HG03432 (cell line): ENCODE measurements at regions not wholly inside any gene's neighbourhood (a gene's known extent, or its start where the extent isn't known, plus 50 kb on each side); places are given as distances from the start of the nearest gene placed in this dataset.

Experiments
- ATAC-seq: cut with Tn5 transposase; IDR thresholded peaks from one replicate; pipeline ENCODE4 v1.9.1; 2021; ENCODE audit warnings: mild to moderate bottlenecking, moderate library complexity; ENCODE audit not compliant: unreplicated experiment

GRCh38 chr4:136458326-136458725, 1074.0 kb downstream of the PCDH18 start:
- ATAC-seq: no peak

- no peak for ATAC-seq
Measured at GRCh38 chr4:136457577-136457976, 1074.7 kb downstream of the PCDH18 start.

DNA sequence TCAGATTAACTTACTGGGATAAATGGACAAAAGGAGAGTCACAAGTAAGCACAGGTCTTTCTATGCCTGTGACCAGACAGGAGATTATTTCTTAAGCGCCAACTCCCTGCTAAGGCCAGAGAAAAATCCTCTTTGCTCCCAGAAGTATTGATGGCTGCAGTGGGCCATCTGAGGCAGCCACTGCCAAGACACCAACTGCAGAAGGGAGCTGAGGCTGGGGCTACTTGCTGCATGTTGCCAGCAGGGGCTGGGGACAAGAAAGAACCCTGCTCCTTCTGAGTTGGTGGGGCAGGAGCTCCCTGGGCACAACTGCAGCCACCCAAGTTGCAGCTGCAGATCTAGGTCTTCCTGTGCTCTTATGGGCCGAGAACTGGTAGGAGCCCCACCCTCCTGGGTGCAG, 1075.3 kb downstream of the PCDH18 start:
- no peak for ATAC-seq

- ATAC-seq: no peak
Measured at GRCh38 chr4:136443006-136443405, 1089.3 kb downstream of the PCDH18 start.

DNA sequence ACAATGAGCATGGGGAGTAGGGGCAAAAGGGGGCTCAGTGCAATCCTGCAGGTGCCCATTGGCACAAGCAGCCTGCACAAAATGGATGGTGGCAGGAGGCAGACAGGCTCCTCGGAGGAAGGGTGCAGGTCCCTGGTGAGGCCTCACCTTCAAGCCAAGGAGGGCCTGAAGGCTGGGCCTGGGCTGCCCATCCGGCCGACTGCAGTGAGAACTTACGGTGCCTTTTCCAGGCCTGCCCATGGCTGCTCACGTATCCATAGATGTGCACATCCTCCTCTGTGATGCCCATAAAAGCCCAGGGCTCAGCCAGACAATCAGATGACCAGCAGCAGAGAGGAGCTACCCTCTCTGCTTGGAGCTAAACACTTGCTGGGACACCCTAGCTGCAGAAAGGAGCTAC, 1089.8 kb downstream of the PCDH18 start:
- no peak for ATAC-seq

DNA sequence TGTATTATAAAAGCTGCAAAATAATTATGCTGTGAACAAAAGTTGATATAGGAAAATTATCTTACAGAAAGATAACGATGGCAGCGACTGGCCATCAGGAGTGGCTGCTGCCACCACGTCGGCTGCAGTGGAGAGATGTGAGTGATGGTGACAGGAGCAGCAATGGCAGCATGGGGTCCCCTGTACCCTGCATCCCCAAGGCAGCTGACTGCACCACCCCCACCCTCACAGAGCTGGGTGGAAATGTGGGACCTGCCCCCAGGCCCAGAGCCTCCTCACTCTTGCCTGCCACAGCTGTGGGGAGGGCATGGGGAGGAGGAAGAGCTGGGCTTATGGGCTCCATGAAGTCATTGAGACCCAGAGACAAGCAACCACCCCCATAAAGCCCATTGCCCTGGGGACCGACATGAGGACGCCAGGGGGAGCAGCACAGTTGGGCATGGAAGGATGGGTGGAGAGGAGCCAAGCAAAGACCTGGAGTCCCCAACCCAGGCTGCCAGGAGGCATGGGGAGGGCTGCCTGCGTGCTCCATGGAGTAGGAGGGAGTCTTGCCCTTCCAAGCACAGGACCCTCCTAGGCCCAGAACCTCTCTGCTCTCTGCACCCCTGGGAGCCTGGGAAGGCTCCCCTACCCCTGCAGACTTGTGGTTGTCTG, 1090.5 kb downstream of the PCDH18 start:
- ATAC-seq: no peak

DNA sequence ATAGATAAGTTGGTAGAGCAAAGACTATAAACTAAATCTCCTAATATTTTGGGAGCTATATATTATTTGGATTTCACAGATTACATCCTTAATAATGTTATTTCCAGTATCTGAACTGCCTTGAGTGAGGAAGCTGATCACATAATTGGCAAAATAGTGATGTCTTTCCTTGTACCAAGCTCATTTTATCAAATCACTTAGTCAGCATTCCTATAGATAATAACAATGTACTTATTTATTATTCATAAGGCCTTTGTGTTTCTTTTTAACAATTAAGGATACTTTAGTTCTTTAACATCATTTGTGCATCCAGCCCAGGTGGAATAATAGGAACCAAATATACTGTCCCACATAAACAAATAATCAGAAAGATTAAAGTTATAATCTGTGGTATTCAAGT, 1093.6 kb downstream of the PCDH18 start:
- ATAC-seq: no peak

GRCh38 chr4:136424052-136424451, 1108.2 kb downstream of the PCDH18 start:
- ATAC-seq: no peak

DNA sequence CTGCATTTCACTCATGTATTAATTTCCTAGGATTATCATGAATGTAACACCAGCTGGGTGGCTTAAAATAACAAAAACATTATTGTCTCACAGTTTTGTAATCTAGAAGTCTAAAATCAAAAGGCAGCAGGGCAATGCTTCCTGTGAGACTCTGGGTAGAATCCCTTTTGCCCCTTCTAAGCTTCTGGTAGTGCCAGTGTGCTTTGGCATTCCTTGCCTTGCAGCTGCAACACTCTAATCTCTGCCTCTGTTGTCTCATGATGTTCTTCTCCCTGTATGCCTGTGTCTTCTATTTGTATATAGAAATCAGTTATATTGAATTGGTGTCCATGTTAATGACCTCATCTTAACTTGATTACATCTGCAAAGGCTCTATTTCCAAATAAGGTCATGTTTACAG, 1117.3 kb downstream of the PCDH18 start:
- no peak for ATAC-seq

- no peak for ATAC-seq
Measured at GRCh38 chr4:136412708-136413107, 1119.6 kb downstream of the PCDH18 start.

GRCh38 chr4:136400829-136401228, 1131.5 kb downstream of the PCDH18 start:
- ATAC-seq: no peak

GRCh38 chr4:136395212-136395722, 1137.0 kb downstream of the PCDH18 start:
- ATAC-seq: no peak

- ATAC-seq: no peak
Measured at GRCh38 chr4:136392576-136392975, 1139.7 kb downstream of the PCDH18 start.

GRCh38 chr4:136390824-136391223, 1141.5 kb downstream of the PCDH18 start:
- ATAC-seq: no peak

DNA sequence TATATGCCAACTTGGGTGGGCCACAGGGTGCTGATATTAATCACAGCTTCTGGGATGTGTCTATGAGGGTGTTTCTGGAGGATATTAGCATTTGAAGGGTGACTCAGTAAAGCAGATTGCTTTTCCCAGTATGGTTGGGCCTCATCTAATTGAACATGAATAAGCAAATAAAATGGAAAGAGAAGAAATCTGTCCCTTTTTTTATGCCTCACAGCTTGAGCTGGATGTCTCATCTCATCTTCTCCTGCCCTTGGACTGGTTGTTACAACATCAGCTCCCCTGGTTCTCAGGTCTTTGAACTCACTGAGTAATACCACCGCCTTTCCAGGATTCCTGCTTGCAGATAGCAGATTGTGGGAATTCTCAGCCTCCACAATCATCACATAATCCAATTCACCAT, 1149.2 kb downstream of the PCDH18 start:
- ATAC-seq: no peak

DNA sequence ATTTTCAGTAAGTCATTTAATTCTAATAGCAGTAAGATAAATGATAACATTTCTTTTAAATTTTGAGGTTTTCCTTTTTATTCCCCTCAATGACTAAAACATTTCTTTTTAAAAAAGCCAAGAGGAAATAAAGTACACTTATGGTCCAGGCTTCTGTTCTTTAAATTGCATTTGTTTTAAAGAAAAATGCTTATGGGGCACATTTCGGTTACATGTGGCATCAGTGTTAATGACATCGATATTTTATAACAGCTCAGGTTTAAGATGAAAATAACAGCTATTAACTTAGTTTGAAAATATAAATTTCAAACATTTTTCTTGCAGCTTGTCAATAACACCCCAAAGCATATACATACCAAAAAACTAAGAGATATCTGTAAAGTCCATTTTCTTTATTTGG, 1161.1 kb downstream of the PCDH18 start:
- no peak for ATAC-seq

DNA sequence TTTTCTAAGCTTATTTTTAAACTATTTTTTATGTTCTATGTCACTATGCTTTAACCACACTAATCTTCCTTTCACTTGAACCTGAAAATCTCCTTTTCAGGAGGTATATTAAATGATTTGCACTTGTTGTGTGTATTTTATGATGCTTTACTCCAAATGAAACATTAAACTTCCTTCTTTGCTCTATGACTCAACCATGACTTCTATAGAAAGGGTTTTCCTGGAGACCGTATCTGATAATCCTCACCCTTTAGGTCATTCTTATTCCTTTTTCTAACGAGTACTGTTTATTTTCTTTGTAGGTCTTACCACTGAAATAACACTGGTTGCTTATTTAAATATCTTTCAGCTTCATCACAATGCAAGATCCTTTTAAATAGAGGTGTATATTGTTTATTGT, 1163.2 kb downstream of the PCDH18 start:
- ATAC-seq: no peak

GRCh38 chr4:136357556-136357955, 1174.7 kb downstream of the PCDH18 start:
- no peak for ATAC-seq

DNA sequence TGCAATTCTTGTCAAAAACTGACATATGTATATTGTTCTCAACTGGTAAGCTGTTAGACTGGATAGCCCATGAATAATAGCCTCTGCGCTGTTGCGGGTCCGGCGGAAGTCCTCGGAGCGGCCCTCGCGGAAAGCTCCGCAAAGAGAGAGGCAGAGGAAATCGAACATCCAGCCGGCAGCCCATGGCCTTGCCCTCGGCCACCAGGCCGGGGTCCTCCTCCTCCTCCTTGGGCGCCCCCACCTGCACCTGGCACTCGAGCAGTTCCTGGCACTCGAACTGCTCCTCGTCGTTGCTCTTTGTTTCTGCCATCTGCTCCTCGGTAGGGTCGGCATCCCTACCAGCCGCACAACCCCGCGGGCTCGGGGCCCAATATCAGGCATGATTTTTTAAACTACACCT, 1176.3 kb downstream of the PCDH18 start:
- ATAC-seq: no peak

DNA sequence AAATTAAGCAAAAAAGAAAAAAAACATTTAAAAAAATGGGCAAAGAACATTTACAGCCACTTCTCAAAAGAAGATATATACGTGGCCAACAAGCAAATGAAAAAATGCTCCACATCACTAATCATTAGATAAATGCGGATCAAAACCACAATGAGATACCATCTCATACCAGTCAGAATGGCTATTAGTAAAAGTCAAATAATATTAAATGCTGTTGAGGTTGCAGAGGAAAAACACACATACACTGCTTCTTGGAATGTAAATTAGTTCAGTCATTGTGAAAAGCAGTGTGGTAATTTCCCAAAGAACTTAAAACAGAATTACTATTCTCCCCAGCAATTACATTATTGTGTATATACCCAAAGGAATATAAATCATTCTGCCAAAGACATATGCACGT, 1189.0 kb downstream of the PCDH18 start:
- ATAC-seq: no peak

DNA sequence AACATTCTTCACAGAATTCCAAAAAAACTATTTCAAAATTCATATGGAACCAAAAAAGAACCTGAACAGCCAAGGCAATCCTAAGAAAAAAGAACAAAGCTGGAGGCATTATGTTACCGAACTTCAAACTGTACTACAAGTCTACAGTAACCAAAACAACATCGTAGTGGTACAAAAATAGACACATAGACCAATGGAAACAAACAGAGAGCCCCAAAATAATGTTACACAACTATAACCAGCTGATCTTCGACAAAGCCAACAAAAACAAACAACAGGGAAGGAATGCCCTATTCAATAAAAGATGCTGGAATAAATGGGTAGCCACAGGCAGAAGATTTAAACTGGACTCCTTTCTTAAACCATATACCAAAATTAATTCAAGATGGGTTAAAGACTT, 1189.6 kb downstream of the PCDH18 start:
- ATAC-seq: no peak

- ATAC-seq: no peak
Measured at GRCh38 chr4:136337216-136337615, 1195.1 kb downstream of the PCDH18 start.

- no peak for ATAC-seq
Measured at GRCh38 chr4:136336479-136336878, 1195.8 kb downstream of the PCDH18 start.
